GM12878 (cell line): ENCODE measurements at regions not wholly inside any gene's neighbourhood (a gene's known extent, or its start where the extent isn't known, plus 50 kb on each side); places are given as distances from the start of the nearest gene placed in this dataset.

Experiments
- ATAC-seq: fragments of 200-7000 bp; cut with Tn5 transposase; 3 replicates; pipeline ENCODE4 v1.9.1; 2020; ENCODE audit warnings: mild to moderate bottlenecking, moderate library complexity
- BruUV-seq: library from RNA; stranded (reverse); fragments of 400-500 nt; replicated peaks from 2 replicates; lab custom pipeline; 2021; lab: Mats Ljungman, UMichigan
- CTCF ChIA-PET: fragments of 300-600 bp; sonication (Branson Sonifier 250); formaldehyde crosslinking; extraction: SDS; loops from one replicate; lab custom pipeline; 2021; ENCODE audit warnings: inconsistent platforms; lab: Yijun Ruan, JAX
- POLR2A ChIA-PET: fragments of 350-600 bp; formaldehyde crosslinking; extraction: SDS; loops from one replicate; lab custom pipeline; 2021; ENCODE audit warnings: inconsistent platforms; lab: Charles Lee
- RAD21 ChIA-PET: fragments of 300-600 bp; sonication (Branson Sonifier 250); formaldehyde crosslinking; loops from one replicate; lab custom pipeline; 2023; ENCODE audit warnings: antibody characterized with exemption; ENCODE audit not compliant: unreplicated experiment; lab: Charles Lee
- SMC1A ChIA-PET: fragments of 300-600 bp; sonication (Branson Sonifier 250); formaldehyde crosslinking; loops from one replicate; lab custom pipeline; 2023; ENCODE audit not compliant: unreplicated experiment, uncharacterized antibody; lab: Charles Lee
- DNase-seq: peaks from one replicate; pipeline ENCODE4 v3.0.0-alpha.2; 2011; ENCODE audit warnings: low read depth, low spot score
- FAIRE-seq: peaks from 3 replicates; lab custom pipeline; 2011; peaks lifted over from hg19 to GRCh38; lab: Jason Lieb, UNC
- H2AFZ ChIP-seq: 2 replicates; pipeline ENCODE4 v1.6.0; 2011; ENCODE audit warnings: low read depth, low read length, control low read depth; ENCODE audit not compliant: control insufficient read depth
- H3K27ac ChIP-seq: 2 replicates; pipeline ENCODE4 v1.5.1; 2011; ENCODE audit warnings: control low read depth; ENCODE audit not compliant: control insufficient read depth, insufficient read depth
- H3K27me3 ChIP-seq, 2 experiments: replicated peaks in 1 of 2; 2 replicates each; pipeline versions ENCODE4 v1.6.0 to v1.6.1; 2011; ENCODE audit warnings: low read length in 1 of 2; ENCODE audit not compliant: control insufficient read depth in 2 of 2, insufficient read depth in 2 of 2
- H3K36me3 ChIP-seq, 2 experiments: 2 replicates each; pipeline ENCODE4 v1.5.1; 2011; ENCODE audit warnings: low read length in 1 of 2; ENCODE audit not compliant: control insufficient read depth in 2 of 2, insufficient read depth in 2 of 2
- H3K4me1 ChIP-seq: 2 replicates; pipeline ENCODE4 v1.6.1; 2011; ENCODE audit warnings: mild to moderate bottlenecking, low read length, moderate library complexity, mixed read lengths; ENCODE audit not compliant: control insufficient read depth, insufficient read depth
- H3K4me2 ChIP-seq: 2 replicates; pipeline ENCODE4 v1.6.0; 2011; ENCODE audit warnings: control low read depth; ENCODE audit not compliant: control insufficient read depth, insufficient read depth
- H3K4me3 ChIP-seq: fragments of 200-600 bp; sonication (generic); 2 replicates; pipeline ENCODE4 v1.5.1; 2016
- H3K79me2 ChIP-seq: 2 replicates; pipeline ENCODE4 v1.6.0; 2011; ENCODE audit warnings: low read length; ENCODE audit not compliant: control insufficient read depth, insufficient read depth
- H3K9ac ChIP-seq: 2 replicates; pipeline ENCODE4 v1.8.0; 2011; ENCODE audit warnings: low read length, control low read depth, mixed read lengths; ENCODE audit not compliant: control insufficient read depth, insufficient read depth
- H3K9me3 ChIP-seq: replicated peaks from 3 replicates; pipeline ENCODE4 v1.5.1; 2011; ENCODE audit warnings: mild to moderate bottlenecking, low read length; ENCODE audit not compliant: control insufficient read depth, insufficient read depth
- H4K20me1 ChIP-seq: 2 replicates; pipeline ENCODE4 v1.6.0; 2011; ENCODE audit not compliant: control insufficient read depth, insufficient read depth
- ATF7 ChIP-seq: fragments of 450-650 bp; IDR thresholded peaks from 2 replicates; pipeline ENCODE4 v1.6.1; 2016; ENCODE audit warnings: low read depth, mild to moderate bottlenecking
- BMI1 ChIP-seq: fragments of 450-650 bp; IDR thresholded peaks from 2 replicates; pipeline ENCODE4 v1.6.1; 2016; ENCODE audit warnings: mild to moderate bottlenecking, moderate library complexity, borderline replicate concordance
- CHD1 ChIP-seq: IDR thresholded peaks from 2 replicates; pipeline ENCODE4 v1.6.1; 2012; ENCODE audit warnings: low read depth, low read length, improper control_type of control experiment
- ESRRA ChIP-seq: IDR thresholded peaks from 2 replicates; pipeline ENCODE4 v1.6.1; 2012; ENCODE audit warnings: mild to moderate bottlenecking, low read length, improper control_type of control experiment
- LARP7 ChIP-seq: fragments of 450-650 bp; IDR thresholded peaks from 2 replicates; pipeline ENCODE4 v1.6.1; 2017; ENCODE audit warnings: mild to moderate bottlenecking
- NFIC ChIP-seq: IDR thresholded peaks from 2 replicates; pipeline ENCODE4 v1.6.1; 2012; ENCODE audit warnings: low read depth, mild to moderate bottlenecking, inconsistent platforms, low read length, moderate library complexity
- PAX8 ChIP-seq: fragments of 450-650 bp; IDR thresholded peaks from 2 replicates; pipeline ENCODE4 v1.6.1; 2017; ENCODE audit warnings: mild to moderate bottlenecking, moderate library complexity
- PBX3 ChIP-seq: IDR thresholded peaks from 2 replicates; pipeline ENCODE4 v1.6.1; 2011; ENCODE audit warnings: mild to moderate bottlenecking, low read depth, low read length, moderate library complexity; ENCODE audit not compliant: insufficient replicate concordance
- SREBF2 ChIP-seq: IDR thresholded peaks from 2 replicates; pipeline ENCODE4 v1.6.1; 2012; ENCODE audit warnings: mild to moderate bottlenecking, low read length
- ZBTB11 ChIP-seq: fragments of 450-650 bp; formaldehyde crosslinking; IDR thresholded peaks from 2 replicates; pipeline ENCODE4 v1.5.0; 2022; ENCODE audit warnings: mild to moderate bottlenecking, missing genetic modification characterization
- ZNF622 ChIP-seq: fragments of 450-650 bp; IDR thresholded peaks from 2 replicates; pipeline ENCODE4 v1.6.1; 2017; ENCODE audit warnings: mild to moderate bottlenecking, inconsistent platforms
- WGBS: methylation state at CpG from one replicate; pipeline ENCODE4 v1.1.6; 2016; ENCODE audit warnings: low lambda C conversion rate; ENCODE audit not compliant: insufficient replicate concordance, insufficient coverage; ENCODE audit errors: missing lambda C conversion rate; 5-methylcytosine and 5-hydroxymethylcytosine counted together
- in situ Hi-C: fragments of 300-500 bp; cut with MboI; formaldehyde crosslinking; loops from 9 replicates; pipeline ENCODE4 v1.14.3; 2018; ENCODE audit warnings: mixed read lengths
- intact Hi-C: fragments of 100-400 bp; cut with micrococcal nuclease; formaldehyde crosslinking; loops from one replicate; pipeline ENCODE4 v1.14.2; 2022; ENCODE audit not compliant: unreplicated experiment

- DNase-seq (no peak), ATAC-seq (peak; percentile 25), FAIRE-seq (no peak)
- ChIA-PET RAD21 (interaction anchor here (1.0 kb wide), 1 partner anchor 24 kb away, joined by 3 read pairs; no protein-coding TSS in a partner anchor), POLR2A (no interaction called here), SMC1A (interaction anchor here (1.1 to 5.0 kb wide), 3 partner anchors 13 to 43 kb away, joined by 3 to 19 read pairs (median 7); no protein-coding TSS in a partner anchor), CTCF (interaction anchor here (0.6 kb wide), 1 partner anchor 1450 kb away, joined by 3 read pairs; no protein-coding TSS in a partner anchor)
- H3K27me3 ChIP-seq, result no peaks in the 10 kb centered on the region
- no peaks in the 10 kb centered on the region for H3K79me2 ChIP-seq
- peaks cover 5% of the 10 kb centered on the region; the same call in 2 of the 3 replicates for H3K9me3 ChIP-seq
- intact Hi-C loops (no loop called here), in situ Hi-C loops (no loop called here)
- 100% methylated on average over 1 of the region's 1 CpG for WGBS
- no peaks in the 10 kb centered on the region for H4K20me1 ChIP-seq
- no peak overlapping the region for H2AFZ ChIP-seq
- BruUV-seq, result no TSS peak
- no peaks in the 10 kb centered on the region for H3K36me3 ChIP-seq
- no peak for TF ChIP-seq ZNF622
- TF ChIP-seq PBX3, result no peak
- TF ChIP-seq ESRRA, result no peak
- no peak for TF ChIP-seq CHD1
- TF ChIP-seq NFIC, result no peak
- TF ChIP-seq ZBTB11 (CRISPR knock-in tag), result no peak
- TF ChIP-seq PAX8, result no peak
- TF ChIP-seq SREBF2, result no peak
- no peak for TF ChIP-seq LARP7
- TF ChIP-seq BMI1, result no peak
- no peak for TF ChIP-seq ATF7
- no peaks in the 10 kb centered on the region for H3K4me1 ChIP-seq
- no peak overlapping the region for H3K27ac ChIP-seq
- no peak overlapping the region; the same call in 1 of the 2 replicates for H3K4me3 ChIP-seq
- no peak overlapping the region for H3K4me2 ChIP-seq
- H3K9ac ChIP-seq, result no peak overlapping the region
Measured at GRCh38 chr12:103138538-103138937, 181.1 kb downstream of the ASCL1 start.
